OCI-LY3 (cell line): ENCODE measurements at regions not wholly inside any gene's neighbourhood (a gene's known extent, or its start where the extent isn't known, plus 50 kb on each side); places are given as distances from the start of the nearest gene placed in this dataset.
A peak's percentile ranks its signal among the peaks of the same experiment; 100 is the strongest.

Source experiments
- H2AFZ ChIP-seq: fragments of 200-600, 300-600 bp; shearing (Covaris generic); 2 replicates; pipeline ENCODE4 v1.6.0; 2014; ENCODE audit warnings: antibody characterized with exemption, low read depth, low read length
- H3K27ac ChIP-seq: fragments of 200-600, 300-600 bp; sonication (generic); 2 replicates; pipeline ENCODE4 v1.5.1; 2014; ENCODE audit warnings: mild to moderate bottlenecking, low read length, moderate library complexity, mixed read lengths
- H3K27me3 ChIP-seq: fragments of 200-600, 300-600 bp; sonication (generic); 2 replicates; pipeline ENCODE4 v1.6.1; 2014; ENCODE audit warnings: low read depth, low read length, mixed read lengths
- H3K36me3 ChIP-seq: fragments of 200-600, 300-600 bp; sonication (generic); replicated peaks from 2 replicates; pipeline ENCODE3; 2014; ENCODE audit warnings: low read depth, low read length, mixed read lengths
- H3K4me1 ChIP-seq: fragments of 300-600, 200-600 bp; sonication (generic); 2 replicates; pipeline ENCODE4 v1.6.1; 2014; ENCODE audit warnings: low read length, mixed read lengths
- H3K4me2 ChIP-seq: fragments of 200-600, 300-600 bp; sonication (generic); 2 replicates; pipeline ENCODE4 v1.6.1; 2014; ENCODE audit warnings: low read length, mixed read lengths
- H3K4me3 ChIP-seq: fragments of 300-600, 200-600 bp; sonication (generic); 2 replicates; pipeline ENCODE4 v1.5.1; 2014; ENCODE audit warnings: antibody characterized with exemption, mild to moderate bottlenecking, low read length, moderate library complexity
- H3K79me2 ChIP-seq: fragments of 300-600, 200-600 bp; shearing (Covaris generic); 2 replicates; pipeline ENCODE4 v1.6.1; 2014; ENCODE audit warnings: mild to moderate bottlenecking, low read length, mixed read lengths
- H3K9ac ChIP-seq: fragments of 300-600, 200-600 bp; shearing (Covaris generic); 2 replicates; pipeline ENCODE4 v1.6.0; 2014; ENCODE audit warnings: mild to moderate bottlenecking, low read length, moderate library complexity
- H3K9me3 ChIP-seq: fragments of 200-600, 300-600 bp; shearing (Covaris generic); 2 replicates; pipeline ENCODE4 v1.6.1; 2014; ENCODE audit warnings: low read length, mixed read lengths; ENCODE audit not compliant: insufficient read depth
- H4K20me1 ChIP-seq: fragments of 200-600, 300-600 bp; sonication (generic); 2 replicates; pipeline ENCODE4 v1.6.1; 2016; ENCODE audit warnings: low read length, mixed read lengths; ENCODE audit not compliant: insufficient read depth
- CTCF ChIP-seq: fragments of 200-600, 300-600 bp; sonication (generic); IDR thresholded peaks from 2 replicates; pipeline ENCODE4 v1.5.1; 2014; ENCODE audit warnings: antibody characterized with exemption, low read length, low read depth
- EZH2phosphoT487 ChIP-seq: fragments of 200-600 bp; shearing (Covaris generic); IDR thresholded peaks from 2 replicates; pipeline ENCODE4 v1.6.1; 2018; ENCODE audit warnings: antibody characterized with exemption, mixed run types, low read depth

- H3K9ac ChIP-seq: no peak overlapping the region
- no peaks in the 10 kb centered on the region for H3K9me3 ChIP-seq
- H3K36me3 ChIP-seq: peaks cover 3% of the 10 kb centered on the region
- peaks cover 3% of the 10 kb centered on the region; the same call in 1 of the 2 replicates for H3K27me3 ChIP-seq
- H4K20me1 ChIP-seq: no peaks in the 10 kb centered on the region
- no peak overlapping the region for H3K4me2 ChIP-seq
- no peak overlapping the region for H3K4me3 ChIP-seq
- H3K79me2 ChIP-seq: no peaks in the 10 kb centered on the region
- H3K27ac ChIP-seq: no peak overlapping the region
- no peak overlapping the region for H2AFZ ChIP-seq
- peaks cover 34% of the 10 kb centered on the region for H3K4me1 ChIP-seq
- TF ChIP-seq EZH2phosphoT487: no peak
- TF ChIP-seq CTCF: no peak
These were observed 76.7 kb upstream of the ARHGAP24 start for GRCh38 chr4:85398276-85398675.

DNA sequence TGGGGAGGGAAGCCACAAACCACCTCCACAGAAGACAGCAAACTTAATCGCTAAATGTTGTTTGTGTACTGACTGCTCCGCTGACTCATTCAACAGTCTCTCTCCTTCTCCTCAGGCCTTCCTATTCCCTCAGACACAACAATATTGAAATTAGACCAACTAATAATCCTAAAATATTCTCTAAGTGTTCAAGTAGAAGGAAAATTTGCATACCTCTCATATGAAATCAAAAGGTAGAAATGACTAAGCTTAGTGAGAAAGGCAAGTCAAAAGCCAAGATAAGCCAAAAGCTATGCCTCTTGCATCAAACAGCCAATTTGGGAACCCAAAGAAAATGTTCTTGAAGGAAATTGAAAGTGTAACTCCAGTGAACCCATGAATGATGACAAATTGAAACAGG lies 75.7 kb upstream of the ARHGAP24 start:
- H3K4me1 ChIP-seq: peaks cover 24% of the 10 kb centered on the region
- H3K36me3 ChIP-seq: peaks cover under 1% of the 10 kb centered on the region
- H3K4me3 ChIP-seq: peak overlapping the region; percentile 39
- no peak overlapping the region for H2AFZ ChIP-seq
- H3K9ac ChIP-seq: no peak overlapping the region
- H3K9me3 ChIP-seq: no peaks in the 10 kb centered on the region
- H4K20me1 ChIP-seq: no peaks in the 10 kb centered on the region
- TF ChIP-seq EZH2phosphoT487: no peak
- no peak for TF ChIP-seq CTCF
- peaks cover 3% of the 10 kb centered on the region; the same call in 1 of the 2 replicates for H3K27me3 ChIP-seq
- H3K4me2 ChIP-seq: peak overlapping the region; percentile 63
- peak overlapping the region; percentile 36 for H3K27ac ChIP-seq
- no peaks in the 10 kb centered on the region for H3K79me2 ChIP-seq

DNA sequence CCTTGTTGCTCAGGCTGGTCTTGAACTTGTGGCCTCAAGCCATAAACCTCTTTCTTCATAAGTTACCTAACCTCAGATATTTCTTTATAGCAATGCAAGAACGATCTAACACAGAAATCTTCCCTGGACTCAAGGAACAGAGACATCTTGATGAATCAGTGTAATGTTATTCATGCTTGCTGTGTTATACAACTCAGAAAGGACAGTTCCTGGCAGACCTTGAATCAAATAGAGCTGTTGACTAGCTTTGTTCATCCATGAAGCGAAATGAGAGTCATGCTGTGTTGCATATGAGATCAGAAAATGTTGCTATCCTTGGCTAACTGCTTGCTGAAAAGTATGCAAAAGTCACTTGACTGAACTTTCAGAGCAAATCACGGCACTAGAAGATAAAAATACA lies 72.6 kb upstream of the ARHGAP24 start:
- H3K9me3 ChIP-seq: no peaks in the 10 kb centered on the region
- H2AFZ ChIP-seq: no peak overlapping the region
- H3K9ac ChIP-seq: no peak overlapping the region
- peaks cover 3% of the 10 kb centered on the region; the same call in 1 of the 2 replicates for H3K27me3 ChIP-seq
- H3K79me2 ChIP-seq: no peaks in the 10 kb centered on the region
- H3K4me3 ChIP-seq: no peak overlapping the region
- no peak overlapping the region for H3K4me2 ChIP-seq
- TF ChIP-seq CTCF (no peak), EZH2phosphoT487 (no peak)
- no peaks in the 10 kb centered on the region for H3K36me3 ChIP-seq
- H3K4me1 ChIP-seq: peaks cover 25% of the 10 kb centered on the region
- H4K20me1 ChIP-seq: no peaks in the 10 kb centered on the region
- H3K27ac ChIP-seq: no peak overlapping the region

- Histone ChIP-seq H3K9me3 (no peaks in the 10 kb centered on the region), H3K4me2 (no peak overlapping the region), H3K4me3 (no peak overlapping the region), H4K20me1 (no peaks in the 10 kb centered on the region), H3K27me3 (no peaks in the 10 kb centered on the region), H3K27ac (no peak overlapping the region), H3K79me2 (no peaks in the 10 kb centered on the region), H3K36me3 (no peaks in the 10 kb centered on the region), H3K9ac (no peak overlapping the region), H3K4me1 (0 out of 2 replicates have a peak, but pooled peaks cover 3% of the 10 kb centered on the region), H2AFZ (no peak overlapping the region)
- TF ChIP-seq EZH2phosphoT487 (no peak), CTCF (no peak)
These were observed 68.8 kb upstream of the ARHGAP24 start for GRCh38 chr4:85406185-85406584.
